Lower leg skin (tissue), 4 donors: ENCODE measurements at regions not wholly inside any gene's neighbourhood (a gene's known extent, or its start where the extent isn't known, plus 50 kb on each side); places are given as distances from the start of the nearest gene placed in this dataset.
"Not testable (repeated sequence)": the region's sequence is repeated elsewhere in the genome, so short reads cannot be mapped to it uniquely, and the experiment has no call there.

ENCODE experiments used
- DNase-seq, 2 donors: peaks; one replicate each; pipeline ENCODE4 v3.0.0-alpha.2; 2019; ENCODE audit warnings: low spot score in 2 of 2
- H3K4me3 ChIP-seq: fragments of 200-600 bp; sonication (generic); 2 replicates; pipeline ENCODE4 v1.5.1; 2017; ENCODE audit warnings: mild to moderate bottlenecking, low read depth; ENCODE audit not compliant: poor library complexity, severe bottlenecking
- POLR2A ChIP-seq, 2 donors: fragments of 450-650 bp; IDR thresholded peaks; one replicate each; pipeline ENCODE4 v1.6.1; 2016 to 2017; ENCODE audit warnings: antibody characterized with exemption in 2 of 2, mild to moderate bottlenecking in 1 of 2, moderate library complexity in 1 of 2
- WGBS, 2 donors: methylation state at CpG; one replicate each; pipeline ENCODE4 v1.1.5; 2018; 5-methylcytosine and 5-hydroxymethylcytosine counted together
- intact Hi-C: fragments of 100-400 bp; cut with DNase I; formaldehyde crosslinking; loops from one replicate; pipeline ENCODE4 v1.15.0; 2023; ENCODE audit warnings: low total_unique reads
- TF ChIP-seq, protein P1 (sequence below), 3 donors: fragments of 450-650 bp; IDR thresholded peaks; one replicate each; pipeline ENCODE4 v1.5.1; 2016; ENCODE audit warnings: antibody characterized with exemption in 3 of 3, mild to moderate bottlenecking in 3 of 3, moderate library complexity in 2 of 3

DNA sequence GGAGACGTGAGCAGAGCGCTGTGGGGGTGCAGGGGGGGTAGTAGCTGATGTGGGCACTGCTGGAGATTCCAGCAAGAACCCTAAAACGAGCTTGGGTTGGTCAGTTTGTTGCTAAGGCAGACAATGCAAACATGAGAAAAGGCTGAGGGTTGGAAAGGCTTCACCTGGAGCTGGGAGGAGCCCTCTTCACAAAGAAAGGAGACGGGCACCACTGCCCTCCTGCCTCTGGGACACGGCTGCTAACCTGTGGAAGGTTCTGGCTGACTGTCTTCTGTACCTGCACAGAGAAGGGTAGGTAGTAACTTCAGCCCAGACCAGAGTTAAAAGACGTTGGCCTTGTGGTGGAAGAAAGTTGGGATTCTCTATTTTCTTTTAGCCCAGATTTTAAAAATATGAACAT, 108.7 kb downstream of the SUCLA2 start:
- WGBS, 2 donors: 80 to 87% methylated on average over 6 of the region's 6 CpGs
- intact Hi-C loops: no loop called here
- DNase-seq: no peak
- TF ChIP-seq, protein P1, sequence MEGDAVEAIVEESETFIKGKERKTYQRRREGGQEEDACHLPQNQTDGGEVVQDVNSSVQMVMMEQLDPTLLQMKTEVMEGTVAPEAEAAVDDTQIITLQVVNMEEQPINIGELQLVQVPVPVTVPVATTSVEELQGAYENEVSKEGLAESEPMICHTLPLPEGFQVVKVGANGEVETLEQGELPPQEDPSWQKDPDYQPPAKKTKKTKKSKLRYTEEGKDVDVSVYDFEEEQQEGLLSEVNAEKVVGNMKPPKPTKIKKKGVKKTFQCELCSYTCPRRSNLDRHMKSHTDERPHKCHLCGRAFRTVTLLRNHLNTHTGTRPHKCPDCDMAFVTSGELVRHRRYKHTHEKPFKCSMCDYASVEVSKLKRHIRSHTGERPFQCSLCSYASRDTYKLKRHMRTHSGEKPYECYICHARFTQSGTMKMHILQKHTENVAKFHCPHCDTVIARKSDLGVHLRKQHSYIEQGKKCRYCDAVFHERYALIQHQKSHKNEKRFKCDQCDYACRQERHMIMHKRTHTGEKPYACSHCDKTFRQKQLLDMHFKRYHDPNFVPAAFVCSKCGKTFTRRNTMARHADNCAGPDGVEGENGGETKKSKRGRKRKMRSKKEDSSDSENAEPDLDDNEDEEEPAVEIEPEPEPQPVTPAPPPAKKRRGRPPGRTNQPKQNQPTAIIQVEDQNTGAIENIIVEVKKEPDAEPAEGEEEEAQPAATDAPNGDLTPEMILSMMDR (IDR thresholded peaks at IDR 0.05): no peak
- no peak for TF ChIP-seq POLR2A (IDR thresholded peaks at IDR 0.05)
- H3K4me3 ChIP-seq: no peak overlapping the region

DNA sequence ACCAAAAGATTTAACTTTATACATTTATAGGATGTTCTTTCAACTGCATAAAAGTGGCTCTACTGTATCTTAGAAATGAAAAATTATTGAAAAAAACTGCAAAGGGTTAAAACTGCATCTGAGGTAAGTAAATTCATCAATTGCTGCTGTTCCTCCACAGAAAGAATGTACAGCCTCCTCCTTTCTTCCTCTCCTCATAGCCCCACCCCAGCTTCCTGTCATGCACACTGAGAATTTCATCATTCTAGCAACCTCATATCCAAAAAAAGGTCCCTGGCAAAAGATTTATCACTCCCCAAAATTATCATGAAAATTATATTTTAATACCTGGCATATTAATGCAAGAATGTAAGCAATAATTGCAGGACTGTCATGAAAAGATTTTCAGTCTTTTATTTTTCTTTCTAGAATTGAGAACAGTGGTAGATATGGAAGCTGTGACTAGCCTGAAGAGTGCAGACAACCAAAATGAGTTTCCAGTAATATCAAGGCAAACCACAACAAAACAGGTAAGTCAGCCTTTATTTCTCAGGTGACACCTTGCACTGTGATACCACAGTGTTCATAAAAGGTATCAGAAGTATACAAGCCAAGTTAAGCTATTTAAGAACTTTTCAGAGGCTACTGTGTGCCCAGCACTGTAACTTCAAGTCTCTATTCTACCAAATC, 110.8 kb downstream of the SUCLA2 start:
- no peak overlapping the region for H3K4me3 ChIP-seq
- TF ChIP-seq, protein P1 (IDR thresholded peaks at IDR 0.05): no peak
- no peak for TF ChIP-seq POLR2A (IDR thresholded peaks at IDR 0.05)
- intact Hi-C loops: no loop called here
- DNase-seq: no peak

DNA sequence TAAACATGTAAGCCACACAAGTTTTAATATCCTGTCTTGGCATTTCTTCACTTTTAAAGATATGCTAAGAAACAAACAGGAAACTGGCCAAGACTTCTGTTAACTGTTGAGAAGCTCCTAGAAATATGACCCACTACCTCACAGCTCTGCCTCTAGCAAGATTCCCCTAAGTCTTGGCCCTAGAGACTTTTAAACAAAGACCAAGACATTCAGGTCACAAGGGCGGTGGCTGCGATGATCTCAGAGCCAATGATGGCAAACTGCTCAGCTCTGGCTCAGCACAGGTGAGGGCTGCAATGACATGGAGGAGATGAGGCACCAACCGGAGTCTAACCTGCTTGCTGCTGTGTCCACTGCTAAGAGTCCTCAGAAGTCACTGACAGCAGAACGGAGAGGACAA, 114.8 kb downstream of the SUCLA2 start:
- H3K4me3 ChIP-seq: no peak overlapping the region
- 88 to 91% methylated on average over 4 of the region's 4 CpGs for WGBS, 2 donors
- no peak for DNase-seq
- intact Hi-C loops: no loop called here
- TF ChIP-seq, protein P1 (IDR thresholded peaks at IDR 0.05): no peak
- TF ChIP-seq POLR2A (IDR thresholded peaks at IDR 0.05): no peak

DNA sequence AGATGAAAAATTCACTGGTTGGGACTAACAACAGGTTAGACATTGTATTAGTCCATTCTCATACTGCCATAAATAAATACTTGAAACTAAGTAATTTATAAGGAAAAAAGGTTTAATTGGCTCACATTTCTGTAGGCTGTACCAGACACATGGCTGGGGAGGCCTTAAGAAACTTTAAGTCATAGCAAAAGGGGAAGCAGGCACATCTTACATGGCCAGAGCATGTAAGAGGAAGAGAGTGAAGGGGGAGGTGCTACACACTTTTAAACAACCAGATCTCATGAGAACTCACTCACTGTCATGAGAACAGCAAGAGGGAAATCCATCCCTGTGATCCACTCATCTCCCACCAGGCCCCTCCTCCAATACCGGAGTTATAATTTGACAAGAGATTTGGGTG, 125.9 kb downstream of the SUCLA2 start:
- 92 to 96% methylated on average over 1 of the region's 1 CpG for WGBS, 2 donors
- no peak for DNase-seq
- no peak overlapping the region for H3K4me3 ChIP-seq
- intact Hi-C loops: no loop called here
- no peak for TF ChIP-seq POLR2A (IDR thresholded peaks at IDR 0.05)
- TF ChIP-seq, protein P1 (IDR thresholded peaks at IDR 0.05): no peak

DNA sequence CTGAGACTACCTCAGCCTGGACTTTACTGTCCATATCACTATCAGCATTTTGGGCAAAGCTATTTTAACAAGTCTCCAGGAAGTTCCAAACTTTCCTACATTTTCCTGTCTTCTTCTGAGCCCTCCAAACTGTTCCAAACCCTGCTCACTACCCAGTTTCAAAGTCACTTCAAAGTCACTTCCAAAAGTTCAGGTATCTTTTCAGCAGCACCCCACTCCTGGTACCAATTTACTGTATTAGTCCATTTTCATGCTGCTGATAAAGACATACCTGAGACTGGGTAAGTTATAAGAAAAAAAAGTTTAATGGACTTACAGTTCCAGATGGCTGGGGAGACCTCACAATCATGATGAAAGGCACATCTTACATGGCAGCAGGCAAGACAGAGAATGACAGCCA, 127.1 kb downstream of the SUCLA2 start:
- intact Hi-C loops: loop anchor here (1.0 kb wide), 1 partner anchor 41 kb away; no protein-coding TSS in a partner anchor
- not testable (repeated sequence) for DNase-seq

DNA sequence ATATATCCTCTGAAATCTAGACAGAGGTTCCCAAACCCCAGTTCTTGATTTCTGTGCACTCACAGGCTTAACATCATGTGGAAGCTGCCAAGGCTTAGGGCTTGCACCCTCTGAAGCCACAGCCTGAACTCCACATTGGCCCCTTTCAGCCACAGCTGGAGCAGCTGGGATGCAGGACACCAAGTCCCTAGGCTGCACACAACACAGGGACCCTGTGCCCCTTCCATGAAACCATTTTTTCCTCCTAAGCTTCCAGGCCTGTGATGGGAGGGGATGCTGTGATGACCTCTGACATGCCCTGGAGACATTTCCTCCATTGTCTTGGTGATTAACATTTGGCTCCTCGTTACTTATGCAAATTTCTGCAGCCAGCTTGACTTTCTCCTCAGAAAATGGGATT, 127.8 kb downstream of the SUCLA2 start:
- intact Hi-C loops: loop anchor here (1.0 kb wide), 1 partner anchor 42 kb away; no protein-coding TSS in a partner anchor
- WGBS, 2 donors: 64 to 73% methylated on average over 1 of the region's 1 CpG
- not testable (repeated sequence) for DNase-seq, H3K4me3 ChIP-seq

More for the DNA sequence above, 127.1 kb downstream of the SUCLA2 start:
- not testable (repeated sequence) for H3K4me3 ChIP-seq

DNA sequence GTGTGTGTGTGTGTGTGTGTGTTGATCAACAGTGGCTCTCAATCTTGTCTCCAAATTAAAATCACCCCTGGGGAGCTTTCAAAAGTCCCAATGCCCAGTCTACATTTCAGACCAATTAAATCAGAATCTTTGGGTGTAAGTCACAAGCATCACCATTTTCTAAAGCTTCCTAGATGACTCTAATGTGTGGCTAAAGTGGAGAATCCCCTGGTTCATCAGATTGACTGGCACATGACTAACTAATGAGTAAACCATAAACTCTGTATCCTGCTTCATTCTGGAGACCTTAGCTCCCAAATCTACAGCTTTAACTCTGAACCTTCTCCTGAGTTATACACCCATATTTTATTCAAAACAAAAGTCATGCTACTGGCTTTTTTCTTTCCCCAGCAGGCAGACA, 131.3 kb downstream of the SUCLA2 start:
- H3K4me3 ChIP-seq: no peak overlapping the region
- intact Hi-C loops: no loop called here
- TF ChIP-seq, protein P1 (IDR thresholded peaks at IDR 0.05): no peak
- TF ChIP-seq POLR2A (IDR thresholded peaks at IDR 0.05): no peak
- no peak for DNase-seq
